ENCODE measurements at regions not wholly inside any gene's neighbourhood (a gene's known extent, or its start where the extent isn't known, plus 50 kb on each side); places are given as distances from the start of the nearest gene placed in this dataset.

GRCh38 chr10:109417803-109418202 lies 505.5 kb downstream of the XPNPEP1 start:
- Histone ChIP-seq H3K4me3 (ENCODE audit: low read depth, low read length) (no peak overlapping the region), H3K36me3 (ENCODE audit: control insufficient read depth, insufficient read depth, low read length) (no peaks in the 10 kb centered on the region), H3K27me3 (ENCODE audit: control insufficient read depth, insufficient read depth, low read length) (no peaks in the 10 kb centered on the region)
- DNase-seq (ENCODE audit: low read depth) = no peak
- TF ChIP-seq CTCF (IDR thresholded peaks at IDR 0.05; ENCODE audit: insufficient read depth, low read length, poor library complexity, severe bottlenecking) = no peak

- no peaks in the 10 kb centered on the region for H3K36me3 ChIP-seq (ENCODE audit: control insufficient read depth, insufficient read depth, low read length)
- no peak for DNase-seq (ENCODE audit: low read depth)
- TF ChIP-seq CTCF (IDR thresholded peaks at IDR 0.05; ENCODE audit: insufficient read depth, low read length, poor library complexity, severe bottlenecking) = no peak
Measured at GRCh38 chr10:109412353-109412752, 511.0 kb downstream of the XPNPEP1 start.

GRCh38 chr10:109411917-109412316 lies 511.4 kb downstream of the XPNPEP1 start:
- Histone ChIP-seq H3K4me3 (ENCODE audit: low read depth, low read length) (no peak overlapping the region), H3K36me3 (ENCODE audit: control insufficient read depth, insufficient read depth, low read length) (no peaks in the 10 kb centered on the region), H3K27me3 (ENCODE audit: control insufficient read depth, insufficient read depth, low read length) (no peaks in the 10 kb centered on the region)
- no peak for DNase-seq (ENCODE audit: low read depth)
- no peak for TF ChIP-seq CTCF (IDR thresholded peaks at IDR 0.05; ENCODE audit: insufficient read depth, low read length, poor library complexity, severe bottlenecking)

More at GRCh38 chr10:109412353-109412752, 511.0 kb downstream of the XPNPEP1 start:
- Histone ChIP-seq H3K27me3 (ENCODE audit: control insufficient read depth, insufficient read depth, low read length) (no peaks in the 10 kb centered on the region), H3K4me3 (ENCODE audit: low read depth, low read length) (no peak overlapping the region)

GRCh38 chr10:109405338-109405737 lies 518.0 kb downstream of the XPNPEP1 start:
- DNase-seq (ENCODE audit: low read depth) = no peak
- Histone ChIP-seq H3K4me3 (ENCODE audit: low read depth, low read length) (no peak overlapping the region), H3K27me3 (ENCODE audit: control insufficient read depth, insufficient read depth, low read length) (no peaks in the 10 kb centered on the region), H3K36me3 (ENCODE audit: control insufficient read depth, insufficient read depth, low read length) (no peaks in the 10 kb centered on the region)
- no peak for TF ChIP-seq CTCF (IDR thresholded peaks at IDR 0.05; ENCODE audit: insufficient read depth, low read length, poor library complexity, severe bottlenecking)

- no peak for DNase-seq (ENCODE audit: low read depth)
- Histone ChIP-seq H3K36me3 (ENCODE audit: control insufficient read depth, insufficient read depth, low read length) (no peaks in the 10 kb centered on the region), H3K27me3 (ENCODE audit: control insufficient read depth, insufficient read depth, low read length) (no peaks in the 10 kb centered on the region), H3K4me3 (ENCODE audit: low read depth, low read length) (no peak overlapping the region)
- TF ChIP-seq CTCF (IDR thresholded peaks at IDR 0.05; ENCODE audit: insufficient read depth, low read length, poor library complexity, severe bottlenecking) = no peak
Measured at GRCh38 chr10:109403551-109403950, 519.8 kb downstream of the XPNPEP1 start.

GRCh38 chr10:109393425-109393824 lies 529.9 kb downstream of the XPNPEP1 start:
- TF ChIP-seq CTCF (IDR thresholded peaks at IDR 0.05; ENCODE audit: insufficient read depth, low read length, poor library complexity, severe bottlenecking) = no peak
- Histone ChIP-seq H3K36me3 (ENCODE audit: control insufficient read depth, insufficient read depth, low read length) (no peaks in the 10 kb centered on the region), H3K4me3 (ENCODE audit: low read depth, low read length) (no peak overlapping the region), H3K27me3 (ENCODE audit: control insufficient read depth, insufficient read depth, low read length) (no peaks in the 10 kb centered on the region)
- DNase-seq (ENCODE audit: low read depth) = no peak
